ENCODE measurements at regions not wholly inside any gene's neighbourhood (a gene's known extent, or its start where the extent isn't known, plus 50 kb on each side); places are given as distances from the start of the nearest gene placed in this dataset.
A peak's percentile ranks its signal among the peaks of the same experiment; 100 is the strongest.

DNA sequence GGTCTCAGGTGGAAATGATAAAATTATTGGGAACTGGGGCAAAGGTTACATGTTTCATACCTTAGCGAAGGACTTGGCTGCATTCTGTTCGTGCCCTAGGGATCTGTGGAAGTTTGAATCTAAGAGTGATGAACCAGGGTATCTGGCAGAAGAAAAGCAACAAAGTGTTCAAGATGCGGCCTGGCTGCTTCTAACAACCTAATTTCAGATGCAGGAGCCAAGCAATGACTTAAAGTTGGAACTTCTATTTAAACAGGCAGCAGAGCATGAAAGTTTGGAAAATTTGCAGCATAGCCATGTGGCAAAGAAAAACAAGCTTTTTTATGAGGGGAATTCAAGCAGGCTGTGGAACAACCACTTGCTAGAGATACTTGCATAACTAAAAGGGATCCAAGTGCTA is 73.5 kb downstream of the CD24 start:
- Histone ChIP-seq H3K27ac (ENCODE audit: low read depth, low read length) (no peak overlapping the region), H3K27me3 (ENCODE audit: control insufficient read depth, insufficient read depth, low read length) (no peaks in the 10 kb centered on the region), H3K4me1 (ENCODE audit: control insufficient read depth, insufficient read depth, low read length) (peaks cover 4% of the 10 kb centered on the region; the same call in 1 of the 2 replicates), H3K4me3 (ENCODE audit: low read depth, low read length) (no peak overlapping the region), H3K36me3 (ENCODE audit: control insufficient read depth, insufficient read depth, low read length) (peaks cover 3% of the 10 kb centered on the region; the same call in 1 of the 2 replicates), H3K9me3 (ENCODE audit: control insufficient read depth, insufficient read depth, low read depth, low read length) (peaks cover 52% of the 10 kb centered on the region), H3K9ac (ENCODE audit: low read length) (no peak overlapping the region)

DNA sequence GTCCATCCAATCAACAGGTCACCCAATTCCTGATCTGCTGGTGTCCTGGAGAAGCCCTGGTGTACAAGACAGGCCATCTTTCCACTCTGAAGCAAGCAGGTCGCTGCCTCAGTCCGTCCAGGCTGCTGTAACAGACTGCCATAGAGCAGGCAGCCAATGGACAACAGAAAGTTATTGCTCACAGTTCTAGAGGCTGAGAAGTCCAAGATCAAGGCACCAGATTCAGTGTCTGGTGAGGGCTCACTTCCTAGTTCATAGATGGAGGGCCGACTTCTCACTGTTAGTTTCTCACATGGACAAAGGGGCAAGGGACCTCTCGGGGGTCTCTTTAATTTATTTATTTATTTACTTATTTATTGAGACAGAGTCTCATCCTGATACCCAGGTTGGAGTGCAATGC is 74.8 kb downstream of the CD24 start:
- Histone ChIP-seq H3K4me3 (ENCODE audit: low read depth, low read length) (no peak overlapping the region), H3K36me3 (ENCODE audit: control insufficient read depth, insufficient read depth, low read length) (peaks cover 3% of the 10 kb centered on the region; the same call in 1 of the 2 replicates), H3K4me1 (ENCODE audit: control insufficient read depth, insufficient read depth, low read length) (peaks cover 7% of the 10 kb centered on the region; the same call in 1 of the 2 replicates), H3K9ac (ENCODE audit: low read length) (no peak overlapping the region), H3K9me3 (ENCODE audit: control insufficient read depth, insufficient read depth, low read depth, low read length) (peaks cover 52% of the 10 kb centered on the region), H3K27ac (ENCODE audit: low read depth, low read length) (no peak overlapping the region), H3K27me3 (ENCODE audit: control insufficient read depth, insufficient read depth, low read length) (no peaks in the 10 kb centered on the region)

DNA sequence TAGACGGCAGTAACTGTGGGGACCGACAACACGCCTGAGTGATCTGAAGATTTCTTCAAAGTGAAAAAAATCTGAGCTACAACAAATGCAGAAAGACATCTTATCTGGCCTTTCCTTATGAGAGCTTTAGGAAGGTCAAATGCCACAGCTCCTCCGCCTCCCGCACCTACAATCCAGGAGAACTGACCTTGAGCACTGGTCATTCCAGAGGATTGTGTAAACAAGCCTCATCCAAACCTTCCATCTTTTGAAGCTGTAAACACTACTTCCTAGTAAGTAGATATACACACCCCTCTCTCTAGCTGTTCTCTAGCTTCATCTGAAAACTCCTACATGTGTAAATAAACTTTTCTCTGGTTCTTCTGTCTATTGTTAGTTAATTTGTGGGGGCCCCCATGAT is 76.9 kb downstream of the CD24 start:
- Histone ChIP-seq H3K27ac (ENCODE audit: low read depth, low read length) (no peak overlapping the region), H3K4me1 (ENCODE audit: control insufficient read depth, insufficient read depth, low read length) (peaks cover 7% of the 10 kb centered on the region; the same call in 1 of the 2 replicates), H3K9me3 (ENCODE audit: control insufficient read depth, insufficient read depth, low read depth, low read length) (peaks cover 31% of the 10 kb centered on the region), H3K27me3 (ENCODE audit: control insufficient read depth, insufficient read depth, low read length) (no peaks in the 10 kb centered on the region), H3K4me3 (ENCODE audit: low read depth, low read length) (no peak overlapping the region), H3K9ac (ENCODE audit: low read length) (no peak overlapping the region), H3K36me3 (ENCODE audit: control insufficient read depth, insufficient read depth, low read length) (peaks cover 3% of the 10 kb centered on the region; the same call in 1 of the 2 replicates)

DNA sequence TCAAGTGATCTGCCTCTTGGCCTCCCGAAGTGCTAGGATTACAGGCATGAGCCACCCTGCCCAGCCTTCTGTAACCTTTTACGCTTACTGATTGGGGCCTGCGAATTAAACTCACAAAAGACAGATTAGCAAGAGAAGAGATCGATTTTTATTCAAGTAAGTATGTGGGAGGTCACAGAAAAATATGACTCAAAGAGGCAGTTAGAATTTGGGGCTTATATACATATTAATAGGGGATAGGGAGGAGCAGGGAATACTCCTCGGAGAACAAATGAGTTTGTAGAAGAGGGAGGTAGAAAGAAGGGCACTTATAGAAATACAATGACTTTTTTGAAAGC is 78.9 kb downstream of the CD24 start:
- Histone ChIP-seq H3K4me3 (ENCODE audit: low read depth, low read length) (no peak overlapping the region), H3K27me3 (ENCODE audit: control insufficient read depth, insufficient read depth, low read length) (no peaks in the 10 kb centered on the region), H3K27ac (ENCODE audit: low read depth, low read length) (peak overlapping the region; percentile 44; the same call in 1 of the 2 replicates), H3K9ac (ENCODE audit: low read length) (no peak overlapping the region), H3K9me3 (ENCODE audit: control insufficient read depth, insufficient read depth, low read depth, low read length) (peaks cover 12% of the 10 kb centered on the region), H3K36me3 (ENCODE audit: control insufficient read depth, insufficient read depth, low read length) (peaks cover 3% of the 10 kb centered on the region; the same call in 1 of the 2 replicates), H3K4me1 (ENCODE audit: control insufficient read depth, insufficient read depth, low read length) (peaks cover 7% of the 10 kb centered on the region; the same call in 1 of the 2 replicates)

DNA sequence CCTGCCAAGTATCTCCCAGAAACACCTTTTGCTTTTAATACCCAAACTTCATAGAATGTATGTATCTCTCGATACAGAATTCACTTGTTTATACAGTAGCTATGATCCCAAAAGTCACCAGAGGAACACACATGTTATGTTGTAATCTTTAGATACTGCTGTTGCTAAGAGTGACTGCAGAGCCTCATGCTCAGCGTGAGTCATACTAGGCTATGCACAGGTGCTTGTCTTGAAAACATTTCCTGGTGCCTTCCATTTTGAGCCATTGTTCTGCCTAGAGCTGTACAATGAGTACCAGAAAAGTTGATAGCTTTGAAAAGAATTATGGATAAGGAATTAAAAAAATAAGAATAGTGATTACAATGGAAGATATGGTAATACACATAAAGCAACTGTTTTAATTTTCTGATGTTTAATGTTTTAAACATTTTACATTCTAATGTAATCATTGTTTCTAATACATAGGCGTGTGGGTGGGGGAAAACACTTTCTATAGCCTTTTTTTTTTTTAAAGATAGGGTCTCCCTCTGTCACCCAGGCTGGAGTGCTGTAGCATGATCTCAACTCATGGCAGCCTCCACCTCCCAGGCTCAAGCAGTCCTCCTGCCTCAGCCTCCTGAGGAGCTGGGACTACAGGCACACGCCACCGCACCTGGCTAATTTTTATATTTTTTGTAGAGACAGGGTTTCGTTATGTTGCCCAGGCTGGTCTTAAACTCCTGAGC is 79.4 kb downstream of the CD24 start:
- H3K4me1 ChIP-seq (ENCODE audit: control insufficient read depth, insufficient read depth, low read length): peaks cover 7% of the 10 kb centered on the region; the same call in 1 of the 2 replicates
- no peak overlapping the region for H3K27ac ChIP-seq (ENCODE audit: low read depth, low read length)
- no peaks in the 10 kb centered on the region for H3K27me3 ChIP-seq (ENCODE audit: control insufficient read depth, insufficient read depth, low read length)
- H3K9me3 ChIP-seq (ENCODE audit: control insufficient read depth, insufficient read depth, low read depth, low read length): peaks cover 7% of the 10 kb centered on the region
- H3K36me3 ChIP-seq (ENCODE audit: control insufficient read depth, insufficient read depth, low read length): peaks cover 3% of the 10 kb centered on the region; the same call in 1 of the 2 replicates
- H3K4me3 ChIP-seq (ENCODE audit: low read depth, low read length): no peak overlapping the region
- H3K9ac ChIP-seq (ENCODE audit: low read length): no peak overlapping the region

DNA sequence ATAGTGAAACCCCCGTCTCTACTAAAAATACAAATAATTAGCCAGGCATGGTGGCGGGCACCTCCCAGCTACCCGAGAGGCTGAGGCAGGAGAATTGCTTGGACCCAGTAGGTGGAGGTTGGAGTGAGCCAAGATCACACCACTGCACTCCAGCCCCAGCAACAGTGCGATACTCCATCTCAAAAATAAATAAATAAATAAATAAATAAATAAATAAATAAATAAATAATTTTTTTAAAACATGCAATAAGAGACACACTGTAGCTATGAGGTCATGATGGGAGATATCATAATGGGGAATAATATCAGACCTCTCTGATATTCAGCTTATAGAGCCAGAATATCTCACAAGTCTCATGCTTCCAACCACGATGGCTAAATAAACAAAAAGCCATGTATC is 82.3 kb downstream of the CD24 start:
- H3K4me1 ChIP-seq (ENCODE audit: control insufficient read depth, insufficient read depth, low read length): peaks cover 25% of the 10 kb centered on the region
- no peak overlapping the region for H3K9ac ChIP-seq (ENCODE audit: low read length)
- H3K36me3 ChIP-seq (ENCODE audit: control insufficient read depth, insufficient read depth, low read length): no peaks in the 10 kb centered on the region
- H3K27ac ChIP-seq (ENCODE audit: low read depth, low read length): no peak overlapping the region
- H3K4me3 ChIP-seq (ENCODE audit: low read depth, low read length): no peak overlapping the region
- no peaks in the 10 kb centered on the region for H3K27me3 ChIP-seq (ENCODE audit: control insufficient read depth, insufficient read depth, low read length)
- H3K9me3 ChIP-seq (ENCODE audit: control insufficient read depth, insufficient read depth, low read depth, low read length): no peaks in the 10 kb centered on the region

DNA sequence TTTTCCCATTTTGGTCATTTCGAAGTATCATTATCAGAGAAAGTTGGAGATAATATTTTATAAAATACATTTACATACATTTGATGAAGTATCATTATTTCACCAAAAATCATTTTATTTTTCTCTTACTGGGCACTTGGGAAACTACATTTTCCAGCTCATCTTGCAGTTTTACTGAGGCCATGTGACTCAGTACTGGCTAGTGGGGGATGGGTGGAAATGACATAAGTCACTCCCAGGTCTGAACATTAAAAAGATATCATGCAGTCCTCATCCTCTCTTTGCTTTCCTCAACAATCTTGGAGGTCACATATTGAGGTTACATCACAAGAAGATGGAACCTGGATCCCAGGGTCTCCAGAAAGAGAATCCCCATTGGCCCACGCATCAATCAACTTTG is 84.1 kb downstream of the CD24 start:
- no peak overlapping the region for H3K9ac ChIP-seq (ENCODE audit: low read length)
- no peak overlapping the region for H3K27ac ChIP-seq (ENCODE audit: low read depth, low read length)
- no peaks in the 10 kb centered on the region for H3K27me3 ChIP-seq (ENCODE audit: control insufficient read depth, insufficient read depth, low read length)
- no peaks in the 10 kb centered on the region for H3K9me3 ChIP-seq (ENCODE audit: control insufficient read depth, insufficient read depth, low read depth, low read length)
- H3K4me3 ChIP-seq (ENCODE audit: low read depth, low read length): no peak overlapping the region
- peaks cover 35% of the 10 kb centered on the region for H3K4me1 ChIP-seq (ENCODE audit: control insufficient read depth, insufficient read depth, low read length)
- no peaks in the 10 kb centered on the region for H3K36me3 ChIP-seq (ENCODE audit: control insufficient read depth, insufficient read depth, low read length)

DNA sequence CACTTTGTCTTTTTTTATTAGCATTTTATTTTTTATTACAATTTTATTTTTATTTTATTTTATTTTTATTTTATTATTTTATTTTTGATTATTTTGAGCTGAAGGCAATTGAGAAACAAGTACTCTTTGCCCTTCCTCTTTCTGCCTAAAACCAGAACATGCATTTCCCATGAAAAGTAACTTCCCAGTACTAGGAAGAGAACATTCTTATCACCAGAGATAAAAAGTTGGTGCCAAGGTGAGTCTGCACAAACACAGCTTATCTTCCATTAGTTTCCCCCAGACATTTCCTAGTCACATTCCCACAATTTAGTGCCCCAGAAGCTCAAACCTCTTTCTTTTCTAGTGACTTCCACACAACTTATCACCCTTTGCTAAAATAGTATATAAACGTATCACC is 84.8 kb downstream of the CD24 start:
- no peak overlapping the region for H3K4me3 ChIP-seq (ENCODE audit: low read depth, low read length)
- H3K27me3 ChIP-seq (ENCODE audit: control insufficient read depth, insufficient read depth, low read length): no peaks in the 10 kb centered on the region
- no peaks in the 10 kb centered on the region for H3K9me3 ChIP-seq (ENCODE audit: control insufficient read depth, insufficient read depth, low read depth, low read length)
- no peak overlapping the region for H3K9ac ChIP-seq (ENCODE audit: low read length)
- H3K36me3 ChIP-seq (ENCODE audit: control insufficient read depth, insufficient read depth, low read length): no peaks in the 10 kb centered on the region
- H3K4me1 ChIP-seq (ENCODE audit: control insufficient read depth, insufficient read depth, low read length): peaks cover 39% of the 10 kb centered on the region
- H3K27ac ChIP-seq (ENCODE audit: low read depth, low read length): no peak overlapping the region

DNA sequence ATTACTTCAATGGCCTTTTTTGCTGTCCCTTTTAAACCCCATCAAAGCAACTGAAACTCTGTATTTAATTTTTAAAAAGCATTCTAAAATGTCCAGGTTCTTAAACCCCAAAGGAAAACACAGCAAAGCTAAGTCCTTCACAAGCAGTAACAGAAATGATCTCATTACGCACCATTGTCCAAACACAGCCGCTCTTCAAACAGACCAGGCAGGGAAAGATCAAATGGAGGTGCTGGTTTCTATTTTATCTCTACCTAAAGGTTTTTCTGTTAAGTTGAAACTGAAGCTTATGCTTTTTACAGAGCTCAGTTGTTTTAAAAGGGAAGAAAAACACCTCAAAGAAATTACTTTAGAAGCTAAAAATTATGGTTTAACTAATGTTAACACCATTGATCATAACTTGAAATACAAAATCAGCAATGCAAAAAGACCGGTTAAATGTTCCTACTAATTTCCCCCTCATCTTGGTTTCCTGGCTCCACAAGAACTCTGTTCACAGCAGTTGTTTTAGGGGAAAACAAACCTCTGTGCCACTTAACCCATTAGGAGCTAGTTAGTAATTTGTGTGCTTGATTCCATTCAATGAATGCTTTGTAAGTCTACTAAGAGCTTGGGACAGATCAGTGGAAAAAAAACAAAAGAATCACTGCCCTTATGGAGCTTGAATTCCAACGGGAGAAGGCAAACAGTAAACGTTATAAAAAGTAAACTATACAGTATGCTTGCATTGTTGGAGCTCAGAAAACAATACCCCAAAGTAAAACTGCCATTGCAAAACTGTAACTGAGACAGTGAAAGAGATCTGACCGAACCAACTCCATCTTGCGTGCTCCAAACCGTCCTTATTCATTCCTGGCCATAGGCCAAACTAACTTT is 87.4 kb downstream of the CD24 start:
- Histone ChIP-seq H3K27ac (ENCODE audit: low read depth, low read length) (peak overlapping the region; percentile 89), H3K9me3 (ENCODE audit: control insufficient read depth, insufficient read depth, low read depth, low read length) (no peaks in the 10 kb centered on the region), H3K9ac (ENCODE audit: low read length) (peak overlapping the region; percentile 34)

DNA sequence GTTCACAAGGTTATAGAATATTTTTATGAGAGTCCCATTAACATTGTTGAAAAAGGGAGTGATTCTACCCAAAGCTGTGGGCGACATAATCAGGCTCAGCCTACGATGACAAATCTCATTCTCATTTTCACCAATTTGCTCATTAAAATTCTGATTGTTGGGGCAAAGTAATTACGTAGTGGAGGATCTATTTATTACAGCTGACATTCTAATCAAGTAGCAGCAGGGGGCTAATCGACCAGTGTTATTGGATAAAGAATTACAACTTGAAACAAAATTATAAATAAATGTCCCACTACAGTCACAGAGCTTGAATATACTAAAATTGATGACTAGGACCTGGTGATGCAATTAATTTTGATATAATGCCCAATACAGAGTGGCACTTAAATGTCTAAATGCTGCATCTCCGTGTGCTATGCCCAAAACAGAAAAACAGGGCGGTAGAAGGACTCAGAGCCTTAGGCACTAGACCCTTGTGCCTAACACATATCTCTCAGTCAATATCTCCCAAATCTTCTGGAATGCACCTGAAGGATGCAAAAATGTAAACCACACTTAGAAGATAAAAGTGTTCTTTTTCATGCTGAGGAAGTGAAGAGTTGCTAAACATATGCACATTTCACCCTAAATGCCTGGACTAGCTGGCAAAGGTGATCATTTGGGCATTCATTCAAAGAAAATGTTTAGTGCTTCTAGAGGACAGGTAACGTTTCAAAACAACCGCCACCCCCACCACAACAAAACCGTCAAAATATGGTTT is 88.3 kb downstream of the CD24 start:
- H3K9ac ChIP-seq (ENCODE audit: low read length): peak overlapping the region; percentile 34
- no peaks in the 10 kb centered on the region for H3K9me3 ChIP-seq (ENCODE audit: control insufficient read depth, insufficient read depth, low read depth, low read length)
- peak overlapping the region; percentile 19; the same call in 1 of the 2 replicates for H3K4me3 ChIP-seq (ENCODE audit: low read depth, low read length)
- H3K27me3 ChIP-seq (ENCODE audit: control insufficient read depth, insufficient read depth, low read length): no peaks in the 10 kb centered on the region
- H3K27ac ChIP-seq (ENCODE audit: low read depth, low read length): peak overlapping the region; percentile 89
- no peaks in the 10 kb centered on the region for H3K36me3 ChIP-seq (ENCODE audit: control insufficient read depth, insufficient read depth, low read length)
- peaks cover 45% of the 10 kb centered on the region for H3K4me1 ChIP-seq (ENCODE audit: control insufficient read depth, insufficient read depth, low read length)

More for the DNA sequence above, 87.4 kb downstream of the CD24 start:
- Histone ChIP-seq H3K36me3 (ENCODE audit: control insufficient read depth, insufficient read depth, low read length) (no peaks in the 10 kb centered on the region), H3K4me3 (ENCODE audit: low read depth, low read length) (peak overlapping the region; percentile 19; the same call in 1 of the 2 replicates), H3K27me3 (ENCODE audit: control insufficient read depth, insufficient read depth, low read length) (no peaks in the 10 kb centered on the region), H3K4me1 (ENCODE audit: control insufficient read depth, insufficient read depth, low read length) (peaks cover 45% of the 10 kb centered on the region)
